D341Med (cell line): ENCODE measurements at regions not wholly inside any gene's neighbourhood (a gene's known extent, or its start where the extent isn't known, plus 50 kb on each side); places are given as distances from the start of the nearest gene placed in this dataset.
A peak's percentile ranks its signal among the peaks of the same experiment; 100 is the strongest.

Experiments used
- DNase-seq: peaks from one replicate; pipeline ENCODE4 v3.0.0; 2012; ENCODE audit warnings: low spot score

DNA sequence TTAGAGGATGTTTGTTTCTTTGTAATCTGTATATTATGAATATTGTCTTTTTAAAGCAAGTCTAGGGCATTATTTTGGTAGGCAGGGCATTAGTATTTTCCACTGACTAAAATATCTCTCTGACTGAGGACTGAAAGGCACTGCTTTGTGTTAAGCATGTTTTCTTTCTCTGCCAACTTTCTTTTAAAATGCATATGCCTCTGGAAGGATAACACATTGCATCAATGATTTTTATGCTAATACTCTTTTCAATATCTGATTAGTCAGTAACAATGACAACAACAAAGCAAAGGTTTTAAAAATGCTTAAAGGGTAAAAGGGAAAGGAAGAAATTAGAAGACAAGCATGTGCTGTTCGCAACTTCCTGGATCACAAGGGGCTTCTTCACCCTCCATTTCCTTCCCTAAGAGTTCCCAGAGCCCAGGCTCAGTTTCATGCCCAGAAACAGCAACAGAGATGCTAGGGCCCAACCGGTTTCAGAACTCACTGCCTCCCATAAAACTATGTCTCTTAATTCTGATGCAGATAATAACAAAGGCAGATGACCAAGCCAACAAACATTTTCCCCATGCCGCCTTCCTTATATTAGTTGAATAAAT lies 786.8 kb upstream of the ACVR2A start:
- no peak for DNase-seq

DNA sequence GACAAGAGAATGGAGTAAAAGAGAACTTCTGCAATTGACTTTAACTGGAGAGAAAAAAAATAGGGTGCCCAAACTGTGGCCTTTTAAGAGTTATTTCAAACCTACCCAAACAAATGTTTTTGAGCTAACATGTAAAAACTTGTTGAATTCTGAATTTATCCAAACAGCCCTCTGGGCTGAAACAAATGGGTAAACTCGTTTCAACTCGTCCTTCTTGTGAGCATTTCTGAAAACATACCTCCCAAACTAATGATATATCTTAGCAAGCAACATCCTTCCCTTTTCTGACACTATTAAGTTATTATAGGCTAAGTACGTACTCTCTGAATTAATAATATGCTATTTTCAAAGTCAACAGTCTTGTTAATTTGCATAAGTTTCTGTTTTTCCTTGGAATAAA lies 793.0 kb upstream of the ACVR2A start:
- DNase-seq = no peak

DNA sequence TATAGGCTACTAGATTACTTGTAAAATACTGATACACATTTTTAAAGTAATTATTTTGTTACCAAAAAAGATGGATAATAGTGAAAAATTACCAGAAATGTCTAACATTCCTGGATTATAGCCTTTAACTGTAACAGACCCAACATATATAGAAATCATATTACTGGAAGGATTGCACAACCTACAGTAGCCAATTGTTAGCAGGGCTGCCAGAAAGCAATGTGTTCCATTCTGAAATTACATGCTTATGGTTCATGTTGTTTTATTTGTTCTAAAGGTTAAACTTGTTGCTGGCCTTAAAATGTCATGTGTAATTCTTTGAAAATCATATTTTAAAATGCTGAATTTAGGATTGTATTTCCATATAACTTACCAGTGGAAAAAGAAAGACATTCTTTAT lies 793.6 kb upstream of the ACVR2A start:
- no peak for DNase-seq

DNA sequence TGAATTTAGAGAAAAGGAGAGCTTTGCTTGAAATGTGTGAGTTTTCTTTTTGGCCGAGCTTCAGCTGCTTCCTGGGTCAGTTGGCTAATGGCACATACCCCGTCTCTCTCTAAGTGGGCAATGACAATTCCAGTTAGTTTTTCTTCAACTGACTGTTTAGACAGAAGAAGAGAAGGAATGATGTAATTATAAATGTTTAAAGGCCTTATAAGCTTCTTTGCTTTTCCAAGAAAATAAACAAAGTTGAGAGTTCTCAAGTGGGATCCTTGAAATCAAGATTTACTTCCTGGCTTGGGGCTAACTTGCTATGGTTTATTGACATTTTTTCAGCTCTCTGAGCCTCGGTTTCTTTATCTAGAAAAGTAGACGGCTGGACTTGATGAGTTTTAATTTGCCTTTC lies 794.9 kb upstream of the ACVR2A start:
- DNase-seq = no peak

DNA sequence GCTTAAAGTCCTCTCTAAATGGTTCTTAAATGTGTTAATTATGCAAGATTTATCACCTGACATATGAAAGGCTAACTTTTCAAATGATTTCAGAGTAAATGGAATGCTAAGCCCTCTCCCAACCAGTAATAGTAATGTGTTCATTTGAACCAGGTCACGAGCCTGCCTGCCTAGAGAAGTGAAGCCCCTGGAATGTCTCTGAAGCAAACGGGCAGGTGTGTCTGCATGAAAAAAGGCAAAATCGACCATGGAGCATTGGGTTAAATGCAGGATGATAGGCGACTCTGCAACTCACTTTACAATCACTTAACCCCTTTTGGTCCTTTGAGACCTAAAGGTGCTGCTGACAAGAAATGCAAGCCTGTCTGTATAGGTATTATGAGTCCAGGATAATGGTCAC lies 798.4 kb upstream of the ACVR2A start:
- DNase-seq = no peak

DNA sequence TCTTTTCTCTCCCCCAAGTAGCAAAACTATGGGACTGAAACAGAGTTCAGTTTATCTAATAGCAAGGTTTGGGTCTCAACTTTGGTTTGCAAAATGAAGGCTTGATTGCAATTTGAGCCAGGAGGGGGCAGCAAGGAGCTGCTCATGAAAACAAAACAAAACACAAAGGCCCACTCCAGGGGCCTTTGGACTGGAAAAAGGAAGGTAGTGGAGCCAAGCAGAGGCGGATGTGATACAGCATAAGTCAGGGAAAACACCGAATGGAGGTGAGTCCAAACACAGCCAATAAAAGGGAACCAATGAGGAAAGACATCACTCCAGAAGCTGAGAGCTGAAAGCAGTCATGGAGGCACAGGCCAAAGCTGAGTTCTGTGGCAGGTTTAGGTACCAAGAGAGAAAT lies 799.7 kb upstream of the ACVR2A start:
- peak; percentile 50 for DNase-seq

DNA sequence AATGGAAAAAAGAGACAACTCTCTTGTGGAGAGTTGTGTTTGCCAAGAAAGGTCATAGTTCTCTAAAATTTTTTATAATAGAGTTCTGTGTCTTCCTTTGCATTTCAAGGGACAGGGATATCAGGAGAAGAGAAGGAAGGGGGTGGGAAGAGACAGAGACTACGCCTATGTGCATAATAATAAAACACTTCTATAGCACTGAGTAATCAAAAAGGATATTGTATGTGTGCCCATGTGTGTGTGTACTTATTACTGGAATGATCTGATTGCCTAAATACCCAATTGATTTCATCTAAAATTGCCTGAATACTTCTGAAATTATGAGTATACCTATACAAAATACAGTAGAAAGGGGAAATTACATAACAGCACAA lies 803.7 kb upstream of the ACVR2A start:
- DNase-seq = no peak

DNA sequence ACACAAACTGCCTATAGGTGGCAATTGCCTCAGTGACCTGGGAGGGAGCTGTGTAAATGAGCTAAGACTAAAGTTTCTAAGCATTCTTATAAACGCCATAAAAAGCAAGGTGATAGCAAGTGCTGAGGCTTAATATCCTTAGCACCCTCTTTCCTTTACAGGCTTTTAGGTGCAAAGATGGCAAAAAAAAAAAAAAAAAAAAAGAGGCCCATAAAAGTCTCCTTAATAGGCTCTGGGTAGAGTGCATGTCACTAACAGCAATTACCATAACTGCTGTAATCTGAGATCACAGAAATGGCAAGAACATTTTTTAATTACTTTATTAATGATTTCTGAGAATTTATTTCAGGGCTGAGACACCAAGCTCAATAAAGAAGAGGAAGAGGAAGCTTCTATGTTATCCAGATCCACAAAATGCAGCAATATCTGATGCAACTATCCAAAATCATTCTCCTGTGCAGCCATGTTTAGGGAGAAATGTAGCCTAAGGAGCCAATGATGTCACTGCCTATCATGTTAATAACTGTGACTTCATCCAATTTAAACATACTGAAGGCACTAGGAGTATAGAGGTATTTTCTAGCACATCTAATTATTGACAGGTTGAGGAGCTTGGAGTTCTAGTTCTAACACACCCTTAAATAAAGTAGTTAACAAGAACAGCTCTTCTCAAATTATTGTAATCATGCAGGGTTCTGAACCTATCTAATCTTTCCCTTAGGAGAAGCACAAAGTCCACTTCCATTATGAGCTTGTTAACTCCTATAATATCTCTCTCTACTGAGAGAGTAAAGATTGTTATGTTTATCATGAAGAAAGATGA lies 804.3 kb upstream of the ACVR2A start:
- DNase-seq = no peak

DNA sequence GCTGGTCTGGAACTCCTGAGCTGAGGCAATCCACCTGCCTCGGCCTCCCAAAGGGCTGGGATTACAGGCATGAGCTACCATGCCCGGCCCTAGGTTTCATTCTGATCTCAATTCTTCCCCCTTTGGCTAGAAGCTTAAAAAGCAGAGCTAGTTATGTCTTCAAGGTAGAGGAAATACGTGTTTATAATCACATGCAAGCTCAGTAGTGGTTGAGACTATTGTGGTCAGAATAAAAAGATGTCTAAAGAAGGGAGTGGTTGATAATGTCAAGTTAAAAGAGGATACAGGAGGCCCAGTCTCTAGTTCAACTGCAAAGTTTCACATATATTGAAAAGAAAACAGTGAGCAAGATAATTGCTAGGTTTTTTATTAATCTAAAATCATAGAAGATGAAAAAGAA lies 807.8 kb upstream of the ACVR2A start:
- no peak for DNase-seq

DNA sequence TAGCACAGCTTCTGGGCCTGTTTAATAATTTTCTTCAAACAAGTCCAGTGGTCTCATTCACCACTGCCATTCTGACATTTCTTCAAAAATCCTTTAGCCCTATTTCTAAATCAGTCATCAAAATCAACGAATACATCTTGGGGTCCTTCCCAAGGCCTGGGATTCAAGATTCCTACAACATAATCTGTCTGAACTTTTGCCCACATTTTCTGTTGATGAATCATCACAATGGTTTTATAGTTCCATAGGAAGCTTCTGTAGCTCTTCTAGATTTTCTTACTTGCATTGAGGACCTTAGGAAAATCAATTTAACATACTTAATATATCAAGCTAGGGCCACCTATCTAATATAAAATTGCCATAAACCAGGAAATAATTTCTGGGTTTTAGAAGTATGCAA lies 811.8 kb upstream of the ACVR2A start:
- DNase-seq = no peak

DNA sequence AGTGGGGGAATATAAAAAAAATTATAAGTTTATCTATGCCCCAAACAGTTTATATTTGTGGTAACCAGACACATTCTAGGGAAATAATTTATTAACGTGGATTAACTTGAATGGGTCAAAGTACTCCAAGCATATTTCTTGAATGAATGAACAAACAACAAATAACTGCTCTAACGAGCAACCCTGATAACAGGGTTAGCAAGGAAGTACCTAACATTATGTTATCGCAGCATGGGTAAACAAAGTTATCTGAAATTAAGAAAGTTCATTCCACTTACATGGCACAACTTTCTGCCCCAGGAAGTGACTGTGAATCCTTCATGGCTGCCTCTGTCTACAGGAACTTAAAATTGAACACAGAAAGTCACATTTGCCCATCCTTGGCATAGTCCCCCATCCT lies 812.9 kb upstream of the ACVR2A start:
- no peak for DNase-seq

DNA sequence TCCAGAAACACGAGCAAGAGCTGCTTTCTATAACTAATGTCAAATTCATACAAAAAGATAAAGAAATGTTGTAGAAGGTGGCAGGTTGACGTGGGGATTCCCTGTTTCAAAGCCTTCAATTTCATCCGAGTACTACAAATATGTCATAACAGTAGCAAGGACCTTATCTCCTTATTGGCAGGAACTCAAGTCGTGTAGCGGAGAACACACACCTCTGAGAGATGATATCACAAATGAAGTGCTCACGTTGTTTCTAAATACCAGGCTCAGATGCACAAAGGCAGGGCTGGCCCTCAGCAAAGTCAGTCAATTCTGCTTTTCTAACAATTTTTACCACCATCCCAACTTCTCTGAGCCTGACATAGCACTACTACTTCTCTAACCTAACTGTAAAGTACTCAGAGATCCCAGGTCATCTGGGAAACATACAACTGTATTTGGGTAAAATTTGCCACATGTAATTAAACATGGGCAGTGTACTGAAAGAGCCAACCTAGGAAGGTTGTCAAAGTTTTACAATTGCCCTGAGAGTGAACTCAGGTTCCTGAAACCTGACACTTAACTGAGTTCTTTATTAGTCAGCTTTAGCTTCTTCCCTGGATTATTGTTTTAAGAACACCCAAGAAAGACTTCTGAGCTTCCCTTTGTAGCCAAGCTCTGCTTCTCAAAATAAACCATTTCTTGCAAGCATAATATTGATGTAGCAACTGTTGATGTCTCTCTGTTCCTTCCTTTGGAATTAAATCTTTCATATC lies 813.7 kb upstream of the ACVR2A start:
- DNase-seq = no peak

DNA sequence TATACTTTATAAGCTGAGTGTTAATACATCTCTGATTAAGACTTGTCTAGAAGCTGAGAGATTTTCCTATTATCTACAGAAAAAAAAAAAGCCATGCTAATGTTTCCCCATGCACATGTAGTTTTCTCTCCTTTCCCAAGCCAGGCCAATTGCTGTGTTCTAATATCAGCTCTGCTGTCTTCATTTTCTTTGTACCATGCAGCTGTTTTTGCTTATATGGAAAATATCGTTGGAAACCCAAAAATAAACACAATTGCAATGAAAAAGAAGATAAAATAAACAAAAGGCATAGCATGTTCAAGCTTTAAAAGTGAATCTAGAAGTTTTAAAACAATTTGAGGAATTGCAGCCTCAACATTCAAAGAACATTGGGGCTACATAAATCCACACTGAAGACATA lies 817.4 kb upstream of the ACVR2A start:
- DNase-seq = no peak

DNA sequence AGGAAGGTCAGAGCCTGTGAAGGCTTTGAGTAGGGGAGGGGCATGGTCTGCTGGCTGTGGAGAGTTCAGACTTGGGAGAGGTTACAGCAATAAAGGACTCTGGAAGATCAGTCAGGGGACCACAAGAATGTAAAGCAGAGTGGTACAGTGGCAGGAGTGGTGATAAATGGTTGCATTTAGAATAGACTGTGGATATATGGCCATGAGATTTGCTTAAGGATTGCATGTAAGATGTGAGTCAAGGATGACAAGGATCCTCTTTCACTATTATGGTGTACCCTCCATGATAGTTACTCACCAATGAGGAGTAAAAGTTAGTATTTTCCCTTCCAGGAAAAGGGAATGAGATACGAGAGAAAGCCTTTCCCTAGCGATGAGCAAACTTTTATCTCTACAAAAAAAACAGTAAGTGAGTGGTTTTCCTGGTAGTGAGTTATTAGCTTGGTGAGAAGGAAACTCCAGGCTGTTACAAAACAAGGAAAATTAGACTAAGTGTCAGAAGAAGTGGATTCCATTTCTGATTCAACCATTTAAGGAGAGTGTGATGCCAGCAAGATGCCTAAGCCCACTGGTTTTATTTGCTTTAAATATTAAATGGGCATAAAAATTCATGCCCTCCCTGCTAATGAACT lies 818.0 kb upstream of the ACVR2A start:
- no peak for DNase-seq

DNA sequence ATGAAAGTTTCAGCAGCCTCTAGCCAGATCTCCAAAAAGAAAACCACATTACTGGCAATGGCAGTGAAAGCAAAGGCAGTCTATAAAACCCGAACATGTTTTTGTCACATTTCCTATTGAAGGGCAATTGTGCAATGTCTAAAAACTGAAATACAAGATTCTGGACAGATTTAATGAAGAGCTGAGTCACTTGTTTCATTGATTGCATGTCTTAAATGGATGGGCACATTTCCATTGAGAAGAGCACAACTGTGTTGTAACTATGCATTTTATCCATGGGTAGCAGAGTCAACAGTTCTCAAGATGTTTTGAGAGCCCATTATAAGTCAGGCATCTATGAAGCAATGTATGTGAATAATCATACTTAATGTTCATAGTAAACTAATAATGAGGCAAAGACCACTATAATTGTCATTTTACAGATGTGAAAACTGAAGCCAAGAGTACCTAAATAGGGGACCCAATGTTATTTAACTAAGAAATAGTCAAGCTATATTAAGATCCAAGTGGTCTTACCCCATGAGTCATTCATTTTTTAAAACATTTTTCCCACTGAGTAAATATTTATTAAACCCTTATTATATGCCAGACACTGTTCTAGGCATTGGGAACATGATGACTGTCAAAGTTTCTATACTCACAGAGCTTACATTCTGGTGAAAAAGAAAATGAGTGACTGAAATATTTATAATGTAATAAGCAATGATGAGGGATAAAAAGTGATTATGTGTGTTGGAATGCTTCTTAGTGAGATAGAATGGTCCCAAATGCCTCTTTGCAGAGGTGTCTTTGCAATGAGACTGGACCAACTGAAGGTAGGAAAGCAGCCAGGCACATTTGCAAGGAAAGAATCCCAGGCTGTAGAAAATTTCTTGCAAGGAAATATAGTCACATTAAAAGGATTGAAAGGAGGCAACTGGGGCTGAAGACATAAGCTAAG lies 818.9 kb upstream of the ACVR2A start:
- DNase-seq = no peak

DNA sequence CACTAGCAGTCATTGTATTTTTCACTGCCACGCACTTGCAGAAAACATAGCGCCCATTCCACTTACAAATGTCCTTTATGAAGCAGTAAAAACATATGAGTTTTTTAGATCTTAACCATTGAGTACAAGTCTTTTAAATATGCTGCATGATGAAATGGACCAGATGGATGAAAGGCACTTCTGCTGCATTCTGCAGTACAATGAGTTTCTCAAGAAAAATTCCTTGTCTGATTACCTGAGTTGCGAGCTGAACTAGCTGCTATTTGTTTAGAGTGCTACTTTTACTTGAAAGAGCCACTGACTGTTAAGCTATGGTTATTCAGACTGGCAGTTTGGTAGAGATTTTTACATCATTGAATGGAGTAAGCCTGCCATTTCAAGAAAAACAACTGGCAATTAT lies 825.5 kb upstream of the ACVR2A start:
- no peak for DNase-seq

DNA sequence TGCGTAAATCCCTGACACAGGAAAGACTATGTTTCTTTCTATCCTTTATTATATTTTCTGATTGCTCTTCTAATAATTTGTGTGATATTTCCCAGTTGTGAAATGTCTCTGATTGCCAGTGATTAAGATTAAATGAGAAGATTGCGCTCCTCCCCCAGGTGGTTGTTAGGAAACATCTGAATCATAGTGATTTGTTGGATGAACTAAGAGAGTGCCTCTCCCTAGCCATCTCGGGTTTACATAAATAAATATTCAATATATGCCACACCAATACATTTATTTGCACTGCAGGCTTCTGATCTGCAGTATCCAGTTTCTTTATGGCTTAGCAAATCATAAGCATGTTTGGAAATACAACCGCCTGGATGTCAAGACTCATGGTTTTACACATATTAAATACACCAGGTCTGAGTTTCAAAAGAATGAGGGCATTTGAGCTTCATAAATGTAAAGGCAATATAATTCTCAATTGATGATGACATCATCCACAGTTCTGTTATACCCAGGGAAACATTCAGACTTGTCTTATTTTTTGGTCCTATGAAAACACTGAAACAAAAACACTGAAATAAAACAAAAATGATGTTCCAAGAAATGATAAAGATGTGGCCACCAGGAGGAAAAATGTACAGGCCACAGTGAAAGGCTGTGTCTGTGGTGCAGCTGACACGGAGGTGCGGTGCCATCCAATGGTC lies 826.7 kb upstream of the ACVR2A start:
- no peak for DNase-seq

DNA sequence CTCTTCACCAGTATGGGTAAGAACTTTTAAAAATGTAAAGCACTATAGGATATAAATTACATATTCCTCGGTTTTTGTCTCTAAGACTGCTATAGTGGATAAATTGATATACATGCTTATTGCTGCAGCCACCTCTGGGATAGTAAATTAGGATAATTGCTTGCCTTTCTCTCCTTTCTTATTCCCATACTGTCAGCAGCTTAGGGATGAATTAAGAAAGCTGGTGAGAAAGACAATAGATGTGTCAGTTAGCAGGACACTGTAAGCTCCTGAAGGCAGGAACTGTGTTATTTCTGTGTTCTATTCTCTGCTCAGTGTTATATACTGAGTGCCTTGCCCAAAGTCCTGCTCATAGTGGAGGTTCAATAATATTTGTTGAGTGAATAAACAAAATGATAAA lies 828.6 kb upstream of the ACVR2A start:
- no peak for DNase-seq

DNA sequence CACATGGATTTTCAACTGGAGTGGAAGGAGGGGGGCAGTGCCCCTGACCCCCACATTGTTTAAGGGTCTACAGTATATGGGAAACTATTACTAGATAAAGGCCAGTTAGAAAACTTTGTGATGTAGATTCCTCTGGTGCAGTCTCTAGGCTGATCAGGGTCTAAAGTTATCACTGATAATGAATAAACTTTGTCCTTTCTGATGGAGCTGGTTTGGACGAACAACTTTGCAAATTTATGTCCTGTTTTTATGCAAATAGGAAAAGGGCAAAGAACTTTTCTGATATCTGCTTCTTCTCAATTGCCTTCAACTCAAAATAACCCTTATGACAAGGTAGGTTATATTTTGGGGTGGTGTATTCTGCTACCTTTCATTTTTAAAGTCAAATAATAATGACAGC lies 829.2 kb upstream of the ACVR2A start:
- DNase-seq = no peak

DNA sequence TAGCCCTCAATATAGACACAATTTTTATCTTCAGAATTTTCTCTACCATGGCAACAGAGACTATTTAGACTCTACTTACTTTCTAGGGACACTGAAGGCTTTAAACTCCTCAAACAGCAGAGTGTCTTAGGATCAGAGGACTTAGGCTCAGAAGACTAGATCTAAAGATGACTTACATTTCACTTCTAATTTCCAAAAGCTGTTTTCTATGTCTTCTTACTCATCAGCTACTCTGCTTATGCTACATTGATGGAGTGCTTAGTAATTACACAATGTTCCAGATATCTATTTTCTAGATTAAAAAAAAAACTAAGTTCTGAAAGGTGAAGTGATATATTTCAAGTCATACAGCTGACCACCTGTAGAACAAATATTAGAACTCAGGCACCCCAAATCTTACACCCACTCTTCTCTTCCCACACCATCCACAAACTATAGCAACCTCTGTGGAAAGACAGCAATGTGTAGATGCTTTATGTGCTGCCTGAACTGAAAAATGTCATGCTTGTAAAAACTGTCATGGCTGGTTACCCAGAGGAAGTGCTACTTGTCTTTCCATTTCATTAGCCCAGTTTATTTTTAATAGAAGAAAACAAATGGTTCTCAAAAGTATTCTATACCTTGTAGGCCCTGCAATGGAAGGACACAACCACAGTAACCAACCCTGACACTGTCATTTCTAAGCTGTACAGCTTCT lies 831.0 kb upstream of the ACVR2A start:
- no peak for DNase-seq

DNA sequence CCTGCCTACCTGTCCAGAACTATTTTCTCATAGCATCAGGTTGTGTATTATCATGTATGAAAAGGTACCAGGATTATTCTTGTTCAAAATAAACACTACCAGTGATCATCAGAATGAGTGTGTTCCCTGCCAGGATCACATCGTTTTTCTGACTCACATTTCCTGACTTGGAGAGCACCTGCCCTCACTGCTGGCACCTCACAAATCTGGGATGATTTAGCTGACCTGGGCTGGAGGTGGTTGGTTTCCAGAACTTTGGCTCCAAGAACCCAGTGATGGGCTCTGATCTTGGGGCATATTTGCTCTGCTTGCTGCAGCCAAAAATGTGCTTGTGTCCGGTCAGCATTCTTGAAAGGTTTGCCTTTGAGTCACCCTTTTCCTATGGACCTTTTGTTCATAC lies 836.3 kb upstream of the ACVR2A start:
- DNase-seq = no peak
